22Rv1 (cell line): ENCODE measurements at regions not wholly inside any gene's neighbourhood (a gene's known extent, or its start where the extent isn't known, plus 50 kb on each side); places are given as distances from the start of the nearest gene placed in this dataset.

ENCODE experiments used
- ZFX ChIP-seq: fragments of 450-650 bp; IDR thresholded peaks from 2 replicates; pipeline ENCODE4 v1.6.1; 2017; ENCODE audit warnings: antibody characterized with exemption, borderline replicate concordance
- TF ChIP-seq, protein P1 (sequence below): fragments of 450-650 bp; IDR thresholded peaks from 2 replicates; pipeline ENCODE4 v1.5.1; 2017; ENCODE audit warnings: mild to moderate bottlenecking

DNA sequence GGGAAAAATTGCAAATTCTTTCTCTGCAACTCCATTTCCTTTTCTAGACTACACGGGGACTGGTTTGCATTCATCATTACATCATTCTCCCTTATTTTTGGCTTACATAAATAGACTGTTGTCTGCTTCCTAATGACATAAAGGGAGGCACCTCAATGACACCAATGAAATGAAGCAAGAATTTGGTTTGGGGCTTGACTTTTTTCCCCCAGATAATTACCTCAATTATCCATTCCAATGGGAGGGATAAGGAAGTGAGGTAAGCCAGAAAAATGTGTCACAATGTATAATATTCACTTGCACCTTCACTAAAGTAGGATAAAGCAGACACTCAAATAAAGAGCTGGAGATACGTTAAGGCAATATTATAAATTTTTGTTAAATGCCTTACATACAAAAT lies 240.6 kb upstream of the GRIP1 start:
- TF ChIP-seq, protein P1, sequence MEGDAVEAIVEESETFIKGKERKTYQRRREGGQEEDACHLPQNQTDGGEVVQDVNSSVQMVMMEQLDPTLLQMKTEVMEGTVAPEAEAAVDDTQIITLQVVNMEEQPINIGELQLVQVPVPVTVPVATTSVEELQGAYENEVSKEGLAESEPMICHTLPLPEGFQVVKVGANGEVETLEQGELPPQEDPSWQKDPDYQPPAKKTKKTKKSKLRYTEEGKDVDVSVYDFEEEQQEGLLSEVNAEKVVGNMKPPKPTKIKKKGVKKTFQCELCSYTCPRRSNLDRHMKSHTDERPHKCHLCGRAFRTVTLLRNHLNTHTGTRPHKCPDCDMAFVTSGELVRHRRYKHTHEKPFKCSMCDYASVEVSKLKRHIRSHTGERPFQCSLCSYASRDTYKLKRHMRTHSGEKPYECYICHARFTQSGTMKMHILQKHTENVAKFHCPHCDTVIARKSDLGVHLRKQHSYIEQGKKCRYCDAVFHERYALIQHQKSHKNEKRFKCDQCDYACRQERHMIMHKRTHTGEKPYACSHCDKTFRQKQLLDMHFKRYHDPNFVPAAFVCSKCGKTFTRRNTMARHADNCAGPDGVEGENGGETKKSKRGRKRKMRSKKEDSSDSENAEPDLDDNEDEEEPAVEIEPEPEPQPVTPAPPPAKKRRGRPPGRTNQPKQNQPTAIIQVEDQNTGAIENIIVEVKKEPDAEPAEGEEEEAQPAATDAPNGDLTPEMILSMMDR, result no peak
- TF ChIP-seq ZFX, result no peak
